CD14-positive monocyte (primary cell): ENCODE measurements at regions not wholly inside any gene's neighbourhood (a gene's known extent, or its start where the extent isn't known, plus 50 kb on each side); places are given as distances from the start of the nearest gene placed in this dataset.

ENCODE experiments used
- DNase-seq, 3 donors: peaks; one replicate each; pipeline ENCODE4 v3.0.0-alpha.2; 2011 to 2022
- H2AFZ ChIP-seq: 2 replicates; pipeline ENCODE4 v1.6.0; 2012; ENCODE audit warnings: mild to moderate bottlenecking, low read depth, low read length, inconsistent platforms; ENCODE audit not compliant: insufficient read depth, poor library complexity, severe bottlenecking
- H3K27ac ChIP-seq, 2 donors: 1 replicate in 1 of 2; 2 replicates in 1 of 2; pipeline ENCODE4 v1.5.1; 2012 to 2013; ENCODE audit warnings: low read length in 2 of 2, control low read depth in 1 of 2, inconsistent platforms in 1 of 2, low read depth in 1 of 2, mild to moderate bottlenecking in 1 of 2
- H3K27me3 ChIP-seq, 2 donors: one replicate each; pipeline versions ENCODE4 v1.6.0 to v1.6.1; 2011 to 2013; ENCODE audit warnings: low read length in 2 of 2; ENCODE audit not compliant: control insufficient read depth in 2 of 2, insufficient read depth in 2 of 2
- H3K36me3 ChIP-seq, 2 donors: replicated peaks in 1 of 2; 1 replicate in 1 of 2; 2 replicates in 1 of 2; pipeline versions ENCODE4 v1.5.1 to v1.6.1; 2012 to 2013; ENCODE audit warnings: low read length in 2 of 2, control low read depth in 1 of 2, inconsistent platforms in 1 of 2, mild to moderate bottlenecking in 1 of 2; ENCODE audit not compliant: insufficient read depth in 2 of 2, control insufficient read depth in 1 of 2
- H3K4me1 ChIP-seq, 2 donors: 1 replicate in 1 of 2; 2 replicates in 1 of 2; pipeline versions ENCODE4 v1.5.1 to v1.6.1; 2012 to 2013; ENCODE audit warnings: low read length in 2 of 2, control low read depth in 1 of 2, inconsistent platforms in 1 of 2, mild to moderate bottlenecking in 1 of 2, moderate library complexity in 1 of 2; ENCODE audit not compliant: insufficient read depth in 2 of 2, control insufficient read depth in 1 of 2
- H3K4me2 ChIP-seq: replicated peaks from 2 replicates; pipeline ENCODE3; 2012; ENCODE audit warnings: low read length, moderate library complexity, mild to moderate bottlenecking; ENCODE audit not compliant: poor library complexity, severe bottlenecking; ENCODE audit errors: extremely low read depth
- H3K4me3 ChIP-seq, 3 experiments: fragments of 200-600 bp in 1 of 3; sonication (generic) in 1 of 3; replicated peaks in 1 of 3; 1 replicate in 2 of 3; 2 replicates in 1 of 3; pipeline ENCODE4 v1.5.1; 2011 to 2013; ENCODE audit warnings: low read length in 3 of 3, mild to moderate bottlenecking in 3 of 3, control low read depth in 2 of 3, low read depth in 2 of 3, inconsistent platforms in 1 of 3, moderate library complexity in 1 of 3
- H3K79me2 ChIP-seq: 2 replicates; pipeline ENCODE4 v1.6.0; 2012; ENCODE audit warnings: mild to moderate bottlenecking, control low read depth, inconsistent platforms, low read length, moderate library complexity; ENCODE audit not compliant: insufficient read depth
- H3K9ac ChIP-seq: 2 replicates; pipeline ENCODE4 v1.6.0; 2017; ENCODE audit warnings: low read length, mild to moderate bottlenecking; ENCODE audit not compliant: insufficient read depth, poor library complexity, severe bottlenecking
- H3K9me3 ChIP-seq, 2 donors: replicated peaks in 1 of 2; 1 replicate in 1 of 2; 2 replicates in 1 of 2; pipeline versions ENCODE4 v1.5.1 to v1.6.1; 2012 to 2013; ENCODE audit warnings: low read length in 2 of 2, control low read depth in 1 of 2; ENCODE audit not compliant: control insufficient read depth in 1 of 2, insufficient read depth in 1 of 2
- H4K20me1 ChIP-seq: 2 replicates; pipeline ENCODE4 v1.6.0; 2012; ENCODE audit warnings: mild to moderate bottlenecking, low read length, control low read depth, moderate library complexity; ENCODE audit not compliant: insufficient read depth
- H3K27ac Mint-ChIP-seq, 7 donors: one replicate each; pipeline ENCODE4 v1.8.0; 2020; ENCODE audit warnings: mild to moderate bottlenecking in 7 of 7, mixed read lengths in 7 of 7, moderate library complexity in 6 of 7, inconsistent platforms in 2 of 7
- H3K27me3 Mint-ChIP-seq, 3 donors: one replicate each; pipeline ENCODE4 v1.8.0; 2021 to 2022; ENCODE audit warnings: low read depth in 3 of 3, mild to moderate bottlenecking in 3 of 3, mixed read lengths in 3 of 3, moderate library complexity in 3 of 3, inconsistent platforms in 1 of 3
- H3K36me3 Mint-ChIP-seq, 2 donors: one replicate each; pipeline ENCODE4 v1.8.0; 2020; ENCODE audit warnings: mixed read lengths in 2 of 2, inconsistent platforms in 1 of 2, mild to moderate bottlenecking in 1 of 2
- H3K4me1 Mint-ChIP-seq: one replicate; pipeline ENCODE4 v1.8.0; 2020; ENCODE audit warnings: mild to moderate bottlenecking, mixed read lengths
- H3K4me3 Mint-ChIP-seq, 2 donors: one replicate each; pipeline ENCODE4 v1.8.0; 2020; ENCODE audit warnings: mild to moderate bottlenecking in 2 of 2, mixed read lengths in 2 of 2, moderate library complexity in 1 of 2
- H3K9me3 Mint-ChIP-seq, 7 donors: one replicate each; pipeline ENCODE4 v1.8.0; 2020 to 2022; ENCODE audit warnings: mixed read lengths in 7 of 7, mild to moderate bottlenecking in 6 of 7, moderate library complexity in 6 of 7, inconsistent platforms in 2 of 7
- WGBS: methylation state at CpG from one replicate; pipeline ENCODE4 v1.1.5; 2013; ENCODE audit warnings: missing lambda C conversion rate; ENCODE audit not compliant: insufficient coverage; 5-methylcytosine and 5-hydroxymethylcytosine counted together
- intact Hi-C, 2 donors: fragments of 100-400 bp; cut with micrococcal nuclease; formaldehyde crosslinking; loops; one replicate each; pipeline versions ENCODE4 v1.15.0 to v1.15.1; 2023
- TF ChIP-seq, protein P1 (sequence below): fragments of 200-600 bp; IDR thresholded peaks from one replicate; pipeline ENCODE4 v1.8.0; 2022; ENCODE audit warnings: antibody characterized with exemption, mild to moderate bottlenecking

DNA sequence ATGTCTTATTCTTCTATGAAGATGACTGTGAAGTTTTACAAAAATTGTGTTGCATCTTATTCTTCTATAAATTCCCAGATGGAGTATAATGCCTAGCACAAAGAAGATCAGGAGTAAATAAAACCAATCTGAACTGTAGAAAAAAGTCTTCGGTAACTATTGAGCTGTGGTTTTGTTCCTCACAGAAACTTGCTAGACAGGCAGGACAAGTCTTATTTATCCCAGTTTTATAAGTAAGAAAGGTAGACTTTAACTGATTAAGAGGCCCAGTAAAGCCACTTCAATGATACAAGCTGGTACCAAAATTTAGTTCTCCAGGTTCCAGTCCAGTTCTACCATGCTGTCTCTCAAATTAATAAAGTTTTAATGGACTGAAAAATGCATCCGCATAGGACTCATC, 526.7 kb upstream of the SETBP1 start:
- TF ChIP-seq, protein P1, sequence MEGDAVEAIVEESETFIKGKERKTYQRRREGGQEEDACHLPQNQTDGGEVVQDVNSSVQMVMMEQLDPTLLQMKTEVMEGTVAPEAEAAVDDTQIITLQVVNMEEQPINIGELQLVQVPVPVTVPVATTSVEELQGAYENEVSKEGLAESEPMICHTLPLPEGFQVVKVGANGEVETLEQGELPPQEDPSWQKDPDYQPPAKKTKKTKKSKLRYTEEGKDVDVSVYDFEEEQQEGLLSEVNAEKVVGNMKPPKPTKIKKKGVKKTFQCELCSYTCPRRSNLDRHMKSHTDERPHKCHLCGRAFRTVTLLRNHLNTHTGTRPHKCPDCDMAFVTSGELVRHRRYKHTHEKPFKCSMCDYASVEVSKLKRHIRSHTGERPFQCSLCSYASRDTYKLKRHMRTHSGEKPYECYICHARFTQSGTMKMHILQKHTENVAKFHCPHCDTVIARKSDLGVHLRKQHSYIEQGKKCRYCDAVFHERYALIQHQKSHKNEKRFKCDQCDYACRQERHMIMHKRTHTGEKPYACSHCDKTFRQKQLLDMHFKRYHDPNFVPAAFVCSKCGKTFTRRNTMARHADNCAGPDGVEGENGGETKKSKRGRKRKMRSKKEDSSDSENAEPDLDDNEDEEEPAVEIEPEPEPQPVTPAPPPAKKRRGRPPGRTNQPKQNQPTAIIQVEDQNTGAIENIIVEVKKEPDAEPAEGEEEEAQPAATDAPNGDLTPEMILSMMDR, result no peak
- Histone ChIP-seq H3K9me3 (no peaks in the 10 kb centered on the region), H3K27me3 (no peaks in the 10 kb centered on the region), H3K27ac (no peak overlapping the region), H3K4me1 (no peaks in the 10 kb centered on the region), H4K20me1 (no peaks in the 10 kb centered on the region), H3K9ac (no peak overlapping the region), H3K79me2 (no peaks in the 10 kb centered on the region), H3K4me2 (no peak overlapping the region), H3K4me3 (no peak overlapping the region), H2AFZ (no peak overlapping the region), H3K36me3 (no peaks in the 10 kb centered on the region)
- WGBS, result no CpG with 5 or more reads among the region's 2 CpGs
- peaks cover 0 to 9% (median 2%) of the 10 kb centered on the region in 7 donors for H3K9me3 Mint-ChIP-seq
- intact Hi-C loops, result no loop called here
- H3K36me3 Mint-ChIP-seq, result no peaks in the 10 kb centered on the region
- no peak for DNase-seq
- no peak overlapping the region for H3K27ac Mint-ChIP-seq
- H3K4me1 Mint-ChIP-seq, result no peaks in the 10 kb centered on the region
- H3K27me3 Mint-ChIP-seq, result peaks cover 0 to 4% (median 2%) of the 10 kb centered on the region in 3 donors
- no peak overlapping the region for H3K4me3 Mint-ChIP-seq

DNA sequence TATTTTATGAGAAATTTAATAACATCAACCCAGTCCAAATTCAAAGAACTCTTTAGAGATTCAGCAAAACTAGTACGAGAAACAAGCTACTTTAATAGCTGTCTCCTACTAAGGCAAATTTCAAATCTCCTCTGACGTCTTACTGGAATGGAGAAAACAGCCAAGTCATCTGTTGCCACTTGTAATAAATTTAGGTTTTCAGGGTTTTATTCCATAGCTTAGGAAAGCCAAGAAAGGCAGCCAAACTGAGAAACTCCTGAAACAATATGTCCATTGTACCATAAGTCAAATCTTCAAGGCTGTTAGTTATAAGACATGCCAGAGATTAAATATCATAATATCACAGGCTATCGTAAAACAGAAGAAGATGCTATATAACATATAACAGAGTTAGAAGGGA, 524.6 kb upstream of the SETBP1 start:
- intact Hi-C loops, result no loop called here
- Mint-ChIP-seq H3K27ac (no peak overlapping the region), H3K4me1 (no peaks in the 10 kb centered on the region), H3K27me3 (peaks cover 0 to 2% (median 2%) of the 10 kb centered on the region in 3 donors), H3K9me3 (peaks cover 0 to 9% (median 3%) of the 10 kb centered on the region in 7 donors), H3K4me3 (no peak overlapping the region), H3K36me3 (no peaks in the 10 kb centered on the region)
- no peak overlapping the region for H3K4me3 ChIP-seq
- H4K20me1 ChIP-seq, result no peaks in the 10 kb centered on the region
- H3K9me3 ChIP-seq, result no peaks in the 10 kb centered on the region
- H3K4me1 ChIP-seq, result no peaks in the 10 kb centered on the region
- H3K9ac ChIP-seq, result no peak overlapping the region
- H3K36me3 ChIP-seq, result no peaks in the 10 kb centered on the region
- no peak overlapping the region for H3K27ac ChIP-seq
- H3K27me3 ChIP-seq, result no peaks in the 10 kb centered on the region
- TF ChIP-seq, protein P1, result no peak
- H2AFZ ChIP-seq, result no peak overlapping the region
- no CpG with 5 or more reads among the region's 3 CpGs for WGBS
- no peaks in the 10 kb centered on the region for H3K79me2 ChIP-seq
- DNase-seq, result no peak
- no peak overlapping the region for H3K4me2 ChIP-seq
